Neural cell (in vitro differentiated cells): ENCODE measurements at regions not wholly inside any gene's neighbourhood (a gene's known extent, or its start where the extent isn't known, plus 50 kb on each side); places are given as distances from the start of the nearest gene placed in this dataset.

Source experiments
- H2AFZ ChIP-seq: fragments of 200-600, 300-800 bp; sonication (generic), shearing (Covaris generic); 2 replicates; pipeline ENCODE4 v1.6.0; 2014; ENCODE audit warnings: low read depth, mild to moderate bottlenecking, antibody characterized with exemption, low read length, moderate library complexity
- H3F3A ChIP-seq: fragments of 200-600 bp; shearing (Covaris generic); 2 replicates; pipeline ENCODE4 v1.6.1; 2016; ENCODE audit warnings: mild to moderate bottlenecking, moderate library complexity, mixed read lengths, antibody characterized with exemption, low read length; ENCODE audit not compliant: insufficient read depth, poor library complexity, severe bottlenecking
- H3K27ac ChIP-seq: fragments of 200-600, 300-800 bp; sonication (generic), shearing (Covaris generic); 2 replicates; pipeline ENCODE4 v1.5.1; 2014; ENCODE audit warnings: mild to moderate bottlenecking, low read length, moderate library complexity
- H3K27me3 ChIP-seq: fragments of 300-800, 200-600 bp; sonication (generic), shearing (Covaris generic); 2 replicates; pipeline ENCODE4 v1.6.0; 2014; ENCODE audit warnings: mild to moderate bottlenecking, low read depth, low read length, moderate library complexity; ENCODE audit not compliant: insufficient read depth
- H3K36me3 ChIP-seq: fragments of 300-800, 200-600 bp; sonication (generic), shearing (Covaris generic); 2 replicates; pipeline ENCODE4 v1.5.1; 2014; ENCODE audit warnings: mild to moderate bottlenecking, antibody characterized with exemption, low read length, moderate library complexity; ENCODE audit not compliant: insufficient read depth
- H3K4me2 ChIP-seq: fragments of 300-800, 200-600 bp; sonication (generic), shearing (Covaris generic); 2 replicates; pipeline ENCODE4 v1.6.0; 2014; ENCODE audit warnings: mild to moderate bottlenecking, low read length
- H3K4me3 ChIP-seq: fragments of 300-800, 200-600 bp; sonication (generic), shearing (Covaris generic); 2 replicates; pipeline ENCODE4 v1.5.1; 2014; ENCODE audit warnings: mild to moderate bottlenecking, low read length, moderate library complexity
- H3K79me2 ChIP-seq: fragments of 200-600 bp; shearing (Covaris generic); replicated peaks from 2 replicates; pipeline ENCODE4 v1.6.0; 2014; ENCODE audit warnings: mild to moderate bottlenecking, low read length, moderate library complexity; ENCODE audit not compliant: insufficient read depth
- H3K9ac ChIP-seq: fragments of 300-800, 200-600 bp; sonication (generic), shearing (Covaris generic); 2 replicates; pipeline ENCODE4 v1.6.1; 2016; ENCODE audit warnings: mild to moderate bottlenecking, low read length, mixed read lengths
- H3K9me2 ChIP-seq: fragments of 200-600 bp; shearing (Covaris generic); 2 replicates; pipeline ENCODE4 v1.6.1; 2016; ENCODE audit warnings: mild to moderate bottlenecking, low read length, mixed read lengths; ENCODE audit not compliant: insufficient read depth
- H3K9me3 ChIP-seq: fragments of 200-600, 300-800 bp; sonication (generic), shearing (Covaris generic); 2 replicates; pipeline ENCODE4 v1.6.1; 2016; ENCODE audit warnings: mild to moderate bottlenecking, mixed run types, low read length, moderate library complexity, mixed read lengths
- H4K20me1 ChIP-seq: fragments of 200-600 bp; shearing (Covaris generic); 2 replicates; pipeline ENCODE4 v1.6.1; 2016; ENCODE audit warnings: mild to moderate bottlenecking, mixed run types; ENCODE audit not compliant: insufficient read depth
- EP300 ChIP-seq: fragments of 450-650 bp; conservative IDR thresholded peaks from 2 replicates; pipeline ENCODE4 v1.6.1; 2014; ENCODE audit warnings: antibody characterized with exemption, mild to moderate bottlenecking, moderate library complexity; ENCODE audit not compliant: poor library complexity, severe bottlenecking
- EZH2 ChIP-seq: fragments of 200-600, 300-800 bp; shearing (Covaris generic), sonication (generic); IDR thresholded peaks from 2 replicates; pipeline ENCODE4 v1.6.1; 2014; ENCODE audit warnings: antibody characterized with exemption, low read length, borderline replicate concordance, mild to moderate bottlenecking; ENCODE audit not compliant: insufficient read depth, poor library complexity, severe bottlenecking
- MXI1 ChIP-seq: fragments of 450-650 bp; conservative IDR thresholded peaks from 2 replicates; pipeline ENCODE4 v1.6.1; 2014; ENCODE audit warnings: antibody characterized with exemption, mild to moderate bottlenecking; ENCODE audit not compliant: poor library complexity, severe bottlenecking
- POLR2AphosphoS5 ChIP-seq: IDR thresholded peaks from 2 replicates; pipeline ENCODE4 v1.6.1; 2012
- RAD21 ChIP-seq: fragments of 450-650 bp; conservative IDR thresholded peaks from 2 replicates; pipeline ENCODE4 v1.6.1; 2014; ENCODE audit warnings: antibody characterized with exemption, mild to moderate bottlenecking, moderate library complexity
- SMC3 ChIP-seq: fragments of 450-650 bp; conservative IDR thresholded peaks from 2 replicates; pipeline ENCODE4 v1.6.1; 2014; ENCODE audit warnings: antibody characterized with exemption, mild to moderate bottlenecking, moderate library complexity; ENCODE audit not compliant: poor library complexity
- TAF1 ChIP-seq: IDR thresholded peaks from 2 replicates; pipeline ENCODE4 v1.6.1; 2012; ENCODE audit warnings: low read depth
- TF ChIP-seq, protein P1 (sequence below): IDR thresholded peaks from 2 replicates; pipeline ENCODE4 v1.6.1; 2012; ENCODE audit warnings: borderline replicate concordance
- TF ChIP-seq, protein P2 (sequence below): fragments of 450-650 bp; IDR thresholded peaks from 2 replicates; pipeline ENCODE4 v1.5.1; 2014; ENCODE audit warnings: antibody characterized with exemption, mild to moderate bottlenecking, moderate library complexity; ENCODE audit not compliant: poor library complexity, severe bottlenecking

DNA sequence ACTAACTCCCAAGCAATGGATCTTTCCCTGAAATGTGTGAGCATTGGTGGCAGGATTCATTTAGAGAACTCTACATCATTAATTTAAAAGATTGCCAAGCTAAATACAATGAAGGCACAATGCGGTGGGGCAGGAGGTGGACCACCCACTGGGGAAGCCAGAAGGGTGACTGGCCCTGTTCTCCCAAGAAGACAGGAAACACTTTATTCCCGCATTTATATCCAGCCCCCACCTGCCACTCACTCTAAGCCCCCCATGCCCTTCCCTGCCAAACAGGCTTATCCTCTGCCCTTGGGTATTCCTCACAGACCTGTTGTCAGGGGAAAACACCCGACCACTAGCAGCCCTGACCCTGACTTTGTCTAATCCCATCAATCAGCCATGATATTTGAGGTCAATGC lies 189.1 kb upstream of the UBL3 start:
- Histone ChIP-seq H3K9me3 (no peaks in the 10 kb centered on the region), H3K9ac (no peak overlapping the region), H2AFZ (no peak overlapping the region), H3K27ac (no peak overlapping the region), H3K79me2 (no peaks in the 10 kb centered on the region), H3K4me2 (no peak overlapping the region), H3K27me3 (no peaks in the 10 kb centered on the region), H3K9me2 (no peaks in the 10 kb centered on the region), H4K20me1 (no peaks in the 10 kb centered on the region), H3K4me3 (no peak overlapping the region), H3F3A (no peaks in the 10 kb centered on the region), H3K36me3 (no peaks in the 10 kb centered on the region)
- TF ChIP-seq RAD21 (no peak), EZH2 (no peak), POLR2AphosphoS5 (no peak)
- TF ChIP-seq, protein P1, sequence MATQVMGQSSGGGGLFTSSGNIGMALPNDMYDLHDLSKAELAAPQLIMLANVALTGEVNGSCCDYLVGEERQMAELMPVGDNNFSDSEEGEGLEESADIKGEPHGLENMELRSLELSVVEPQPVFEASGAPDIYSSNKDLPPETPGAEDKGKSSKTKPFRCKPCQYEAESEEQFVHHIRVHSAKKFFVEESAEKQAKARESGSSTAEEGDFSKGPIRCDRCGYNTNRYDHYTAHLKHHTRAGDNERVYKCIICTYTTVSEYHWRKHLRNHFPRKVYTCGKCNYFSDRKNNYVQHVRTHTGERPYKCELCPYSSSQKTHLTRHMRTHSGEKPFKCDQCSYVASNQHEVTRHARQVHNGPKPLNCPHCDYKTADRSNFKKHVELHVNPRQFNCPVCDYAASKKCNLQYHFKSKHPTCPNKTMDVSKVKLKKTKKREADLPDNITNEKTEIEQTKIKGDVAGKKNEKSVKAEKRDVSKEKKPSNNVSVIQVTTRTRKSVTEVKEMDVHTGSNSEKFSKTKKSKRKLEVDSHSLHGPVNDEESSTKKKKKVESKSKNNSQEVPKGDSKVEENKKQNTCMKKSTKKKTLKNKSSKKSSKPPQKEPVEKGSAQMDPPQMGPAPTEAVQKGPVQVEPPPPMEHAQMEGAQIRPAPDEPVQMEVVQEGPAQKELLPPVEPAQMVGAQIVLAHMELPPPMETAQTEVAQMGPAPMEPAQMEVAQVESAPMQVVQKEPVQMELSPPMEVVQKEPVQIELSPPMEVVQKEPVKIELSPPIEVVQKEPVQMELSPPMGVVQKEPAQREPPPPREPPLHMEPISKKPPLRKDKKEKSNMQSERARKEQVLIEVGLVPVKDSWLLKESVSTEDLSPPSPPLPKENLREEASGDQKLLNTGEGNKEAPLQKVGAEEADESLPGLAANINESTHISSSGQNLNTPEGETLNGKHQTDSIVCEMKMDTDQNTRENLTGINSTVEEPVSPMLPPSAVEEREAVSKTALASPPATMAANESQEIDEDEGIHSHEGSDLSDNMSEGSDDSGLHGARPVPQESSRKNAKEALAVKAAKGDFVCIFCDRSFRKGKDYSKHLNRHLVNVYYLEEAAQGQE = no peak

GRCh38 chr13:30038884-30039283 lies 188.5 kb upstream of the UBL3 start:
- H3K36me3 ChIP-seq = no peaks in the 10 kb centered on the region
- H3F3A ChIP-seq = no peaks in the 10 kb centered on the region
- TF ChIP-seq RAD21 (no peak), EP300 (no peak), MXI1 (no peak), EZH2 (no peak), SMC3 (no peak), TAF1 (no peak), POLR2AphosphoS5 (no peak)
- TF ChIP-seq, protein P1 = no peak
- TF ChIP-seq, protein P2, sequence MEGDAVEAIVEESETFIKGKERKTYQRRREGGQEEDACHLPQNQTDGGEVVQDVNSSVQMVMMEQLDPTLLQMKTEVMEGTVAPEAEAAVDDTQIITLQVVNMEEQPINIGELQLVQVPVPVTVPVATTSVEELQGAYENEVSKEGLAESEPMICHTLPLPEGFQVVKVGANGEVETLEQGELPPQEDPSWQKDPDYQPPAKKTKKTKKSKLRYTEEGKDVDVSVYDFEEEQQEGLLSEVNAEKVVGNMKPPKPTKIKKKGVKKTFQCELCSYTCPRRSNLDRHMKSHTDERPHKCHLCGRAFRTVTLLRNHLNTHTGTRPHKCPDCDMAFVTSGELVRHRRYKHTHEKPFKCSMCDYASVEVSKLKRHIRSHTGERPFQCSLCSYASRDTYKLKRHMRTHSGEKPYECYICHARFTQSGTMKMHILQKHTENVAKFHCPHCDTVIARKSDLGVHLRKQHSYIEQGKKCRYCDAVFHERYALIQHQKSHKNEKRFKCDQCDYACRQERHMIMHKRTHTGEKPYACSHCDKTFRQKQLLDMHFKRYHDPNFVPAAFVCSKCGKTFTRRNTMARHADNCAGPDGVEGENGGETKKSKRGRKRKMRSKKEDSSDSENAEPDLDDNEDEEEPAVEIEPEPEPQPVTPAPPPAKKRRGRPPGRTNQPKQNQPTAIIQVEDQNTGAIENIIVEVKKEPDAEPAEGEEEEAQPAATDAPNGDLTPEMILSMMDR = no peak
- no peak overlapping the region for H3K4me2 ChIP-seq
- H3K27me3 ChIP-seq = no peaks in the 10 kb centered on the region
- H2AFZ ChIP-seq = no peak overlapping the region
- no peaks in the 10 kb centered on the region for H3K9me2 ChIP-seq
- no peaks in the 10 kb centered on the region for H4K20me1 ChIP-seq
- no peak overlapping the region for H3K27ac ChIP-seq
- H3K9ac ChIP-seq = no peak overlapping the region
- no peaks in the 10 kb centered on the region for H3K9me3 ChIP-seq
- no peaks in the 10 kb centered on the region for H3K79me2 ChIP-seq
- H3K4me3 ChIP-seq = no peak overlapping the region
